NCI-H460 (cell line): ENCODE measurements at regions not wholly inside any gene's neighbourhood (a gene's known extent, or its start where the extent isn't known, plus 50 kb on each side); places are given as distances from the start of the nearest gene placed in this dataset.
"Not testable (repeated sequence)": the region's sequence is repeated elsewhere in the genome, so short reads cannot be mapped to it uniquely, and the experiment has no call there.

Experiments used
- DNase-seq: peaks from one replicate; pipeline ENCODE4 v3.0.0-alpha.2; 2016; ENCODE audit warnings: low read depth; ENCODE audit errors: extremely low read depth

DNA sequence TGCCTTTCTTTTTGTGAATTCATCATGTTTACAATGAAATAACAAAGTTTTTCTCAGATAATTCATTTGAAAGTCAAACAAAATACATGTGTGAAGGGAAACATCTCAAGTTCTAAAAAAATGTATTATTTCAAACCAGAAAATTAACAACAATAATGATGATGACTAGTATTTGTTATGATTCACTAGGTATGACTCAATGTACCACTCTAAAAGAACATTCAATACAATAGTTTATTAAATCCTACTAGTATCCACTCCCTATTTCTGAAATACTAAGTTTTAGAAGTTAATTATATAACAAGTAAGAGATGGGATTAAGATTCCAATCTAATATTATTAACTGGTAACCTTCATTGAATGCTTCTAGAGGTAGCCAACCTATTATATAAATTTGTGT, 1444.8 kb upstream of the CDH8 start:
- no peak for DNase-seq

DNA sequence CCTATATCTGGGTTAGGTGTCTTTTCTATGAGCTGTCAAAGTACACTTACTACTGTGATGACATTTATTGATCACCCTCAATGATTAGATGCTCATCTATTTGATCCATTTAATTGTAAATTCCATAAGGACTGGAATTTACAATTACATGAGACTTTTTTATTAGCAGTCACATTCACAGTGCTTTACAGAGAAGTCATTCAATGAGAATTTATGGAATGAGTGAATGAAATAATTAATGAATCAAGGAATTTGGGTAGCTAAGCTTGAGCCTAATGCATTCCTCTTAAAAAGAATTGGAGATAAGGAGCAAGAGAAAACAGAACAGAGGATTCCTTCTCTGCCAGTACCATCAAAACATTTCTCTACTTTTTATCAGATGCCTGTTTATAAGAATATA, 1437.5 kb upstream of the CDH8 start:
- no peak for DNase-seq

DNA sequence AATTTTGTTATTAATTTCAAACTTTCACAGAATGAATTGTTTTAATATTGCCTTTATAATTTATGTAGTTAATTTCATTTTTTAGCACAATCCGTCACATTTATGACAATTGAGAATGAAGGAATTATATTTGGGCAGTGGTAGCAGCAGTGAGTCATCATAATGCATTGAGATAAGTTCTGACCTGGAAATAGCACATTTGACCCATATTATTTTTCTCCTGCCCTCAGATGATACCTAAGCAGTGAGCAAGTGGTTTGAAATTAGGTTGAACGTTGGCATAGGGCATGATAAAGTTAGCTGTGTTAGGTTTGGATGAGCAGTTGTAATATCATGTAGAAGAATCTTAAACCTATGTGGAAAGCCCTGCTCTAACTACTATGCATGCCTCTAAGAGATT, 1431.3 kb upstream of the CDH8 start:
- no peak for DNase-seq

DNA sequence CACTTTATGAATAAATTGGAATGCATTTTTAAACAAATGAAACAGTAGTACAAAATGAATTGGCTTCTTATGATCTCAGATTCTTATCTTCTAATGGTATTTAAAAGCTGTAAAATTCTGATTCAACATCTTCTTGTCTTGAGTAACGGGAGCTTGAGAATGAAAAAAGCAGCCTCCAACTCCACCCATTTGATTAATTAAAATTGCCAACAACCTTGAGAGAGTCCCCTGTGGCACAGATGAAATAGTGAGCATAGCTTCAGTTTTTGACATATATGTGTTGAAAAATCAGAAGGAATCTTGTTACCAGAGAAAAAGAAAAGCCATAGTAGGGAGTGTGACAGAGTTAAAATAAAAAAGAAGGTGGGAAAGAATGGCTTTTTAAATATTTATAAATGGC, 1426.1 kb upstream of the CDH8 start:
- DNase-seq = no peak

DNA sequence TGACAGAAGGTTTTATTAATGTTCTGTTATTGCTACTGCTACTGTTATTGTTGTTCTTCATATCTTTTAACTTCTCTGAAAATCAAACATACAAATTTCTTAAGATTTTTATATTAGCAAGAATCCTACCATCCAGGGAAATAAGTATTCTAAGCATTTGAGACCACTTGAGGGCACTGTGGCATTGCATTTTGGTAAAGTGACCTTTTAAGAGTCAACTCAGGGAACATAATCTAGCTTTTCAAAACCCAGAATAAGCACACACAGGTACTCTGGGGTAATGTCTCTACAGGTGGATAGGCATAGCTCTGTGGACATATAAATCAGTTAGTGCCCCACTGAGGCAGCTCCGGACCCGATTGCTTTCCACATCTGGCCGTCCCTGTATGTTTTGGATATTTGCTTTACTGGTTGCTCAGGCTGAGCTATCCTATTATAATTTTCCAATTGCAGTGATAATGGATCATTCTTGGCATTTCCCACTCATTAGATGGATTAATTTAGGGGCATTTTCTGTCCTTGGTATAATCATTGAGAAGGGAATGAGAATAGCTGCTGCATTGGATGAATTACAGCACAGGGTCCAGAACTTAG, 1425.1 kb upstream of the CDH8 start:
- peak; percentile 67 for DNase-seq

DNA sequence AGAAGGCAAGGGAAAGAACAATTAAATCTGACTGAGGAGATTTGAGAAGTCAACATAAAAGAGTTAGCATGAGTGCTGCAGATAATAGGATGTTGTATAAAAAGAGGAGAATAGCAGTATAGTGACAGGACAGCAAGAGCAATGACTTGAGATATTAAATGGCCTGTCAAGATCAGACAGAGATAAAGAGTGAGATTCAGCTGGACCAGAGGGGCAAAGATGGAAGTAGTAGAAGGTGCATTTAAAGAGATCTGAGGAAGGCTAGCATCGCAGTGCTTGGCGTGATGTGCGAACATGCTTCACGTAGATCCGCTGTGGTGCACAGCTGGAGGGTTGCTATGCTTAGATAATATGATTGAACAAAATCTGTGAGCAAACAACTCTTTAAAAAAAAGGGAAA, 1422.6 kb upstream of the CDH8 start:
- no peak for DNase-seq

DNA sequence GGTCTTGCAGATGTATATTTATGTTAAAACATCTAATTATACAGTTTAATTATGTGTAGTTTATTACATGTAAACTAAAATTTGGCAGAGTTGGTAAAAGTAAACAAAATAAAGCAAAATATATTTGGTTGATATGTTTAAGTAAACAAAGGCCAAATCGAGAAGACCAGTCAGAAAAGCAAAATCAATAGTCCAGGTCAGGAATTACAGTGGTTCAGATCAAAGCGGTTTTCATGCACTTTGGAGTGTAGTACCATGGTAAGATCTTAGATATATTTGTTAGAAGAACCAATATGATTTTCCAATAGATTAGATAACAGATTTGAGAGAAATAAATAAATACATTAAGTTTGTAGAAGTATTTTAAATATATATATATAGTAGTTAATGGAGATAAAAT, 1421.6 kb upstream of the CDH8 start:
- DNase-seq = no peak

DNA sequence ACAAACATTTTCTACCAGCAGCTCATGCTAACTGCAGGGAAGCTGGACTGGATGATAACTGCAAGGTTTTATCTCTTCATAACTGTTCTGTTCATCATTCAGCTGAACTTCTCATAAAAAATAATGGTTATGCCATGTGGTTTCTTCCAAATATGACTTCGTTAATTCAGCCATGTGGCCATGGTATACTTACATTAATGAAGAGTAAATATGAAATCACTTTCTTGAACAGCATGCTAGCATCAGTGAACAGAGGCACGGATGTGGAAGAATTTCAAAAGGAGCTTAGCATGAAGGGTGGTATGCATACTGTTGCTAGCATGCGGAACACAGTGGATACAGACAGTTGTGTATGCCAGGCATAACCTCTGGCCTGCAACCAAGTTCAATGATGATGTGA, 1417.0 kb upstream of the CDH8 start:
- no peak for DNase-seq

DNA sequence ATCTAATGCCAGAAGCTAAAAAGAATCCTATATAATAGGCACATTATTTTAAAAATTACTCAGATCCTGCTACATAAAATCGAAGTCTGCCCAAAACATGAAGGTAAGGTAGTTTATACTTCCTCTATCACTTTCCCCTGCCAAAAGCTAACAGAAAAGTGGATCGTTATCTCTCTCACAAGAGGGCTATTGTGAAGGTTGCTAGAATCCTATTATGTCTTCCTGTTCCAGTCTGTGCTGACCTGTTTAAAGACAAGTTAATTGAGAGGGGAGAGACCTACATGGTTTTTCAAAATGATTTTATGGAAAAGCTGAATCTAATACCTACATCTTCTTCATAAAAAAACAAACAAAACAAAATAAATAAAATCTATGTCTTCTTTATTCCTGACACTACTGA, 1410.9 kb upstream of the CDH8 start:
- DNase-seq = no peak

DNA sequence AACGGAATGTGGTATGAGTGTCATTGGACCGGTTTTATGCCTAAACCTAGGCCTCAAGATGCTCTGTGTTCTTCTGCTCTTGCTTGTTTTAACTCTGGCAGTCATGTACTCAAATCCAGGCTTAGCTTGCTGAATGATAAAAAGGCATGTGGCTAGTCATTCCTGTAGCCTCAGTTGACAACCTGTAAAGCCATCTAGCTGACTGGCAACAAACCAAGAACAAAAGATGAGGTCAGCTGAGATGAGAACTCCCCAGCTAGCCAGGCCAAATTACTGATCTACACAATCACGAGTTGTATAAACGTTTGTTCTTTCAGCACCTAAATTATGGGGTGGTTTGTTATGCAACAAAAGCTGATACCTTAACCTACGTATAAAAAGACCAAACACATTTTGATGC, 1406.0 kb upstream of the CDH8 start:
- no peak for DNase-seq

DNA sequence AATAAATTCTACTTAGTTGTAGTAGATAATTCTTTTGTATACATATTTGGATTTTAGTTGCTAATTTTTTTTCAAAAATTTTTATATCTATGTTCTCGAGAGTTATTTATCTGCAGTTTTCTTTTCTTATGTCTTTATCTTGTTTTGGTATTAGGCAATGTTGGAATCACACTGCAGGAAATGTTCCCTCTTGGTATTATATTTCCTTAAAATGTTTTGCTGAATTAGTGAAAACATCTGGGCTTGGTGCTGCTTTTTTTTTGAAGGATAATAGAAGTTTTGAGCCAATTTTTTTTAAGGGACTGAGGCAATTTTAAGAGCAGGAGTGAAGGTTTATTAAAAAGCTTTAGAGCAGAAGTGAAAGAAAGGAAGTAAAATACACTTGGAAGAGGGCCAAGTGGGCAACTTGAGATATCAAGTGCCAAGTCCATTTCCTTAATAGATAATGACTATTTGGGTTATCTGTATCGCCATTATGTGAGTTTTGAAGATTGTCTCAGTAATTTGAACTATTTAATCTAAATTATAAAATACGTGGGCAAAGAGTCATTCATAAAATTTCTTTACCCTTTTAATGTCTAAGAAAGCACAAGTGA, 1390.1 kb upstream of the CDH8 start:
- DNase-seq = no peak

DNA sequence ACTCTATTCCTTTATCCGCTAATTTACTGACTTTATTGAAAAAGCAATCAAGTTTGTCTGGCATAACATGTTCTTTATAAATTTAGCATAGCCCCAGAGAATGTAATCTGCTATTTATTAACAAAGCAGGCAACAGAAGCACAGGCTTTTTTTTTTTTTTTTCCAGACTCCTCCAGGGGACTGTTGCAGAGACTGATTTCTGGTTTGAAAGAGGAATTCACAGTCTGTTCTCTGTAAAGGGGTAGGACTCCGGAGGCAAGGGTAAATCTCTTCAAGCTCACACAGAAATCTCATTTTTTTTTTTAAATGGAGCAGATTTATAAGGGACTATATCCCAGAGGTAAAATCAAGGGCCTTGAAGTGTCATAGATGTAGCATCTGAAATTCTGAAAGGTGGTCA, 1386.5 kb upstream of the CDH8 start:
- DNase-seq = no peak

DNA sequence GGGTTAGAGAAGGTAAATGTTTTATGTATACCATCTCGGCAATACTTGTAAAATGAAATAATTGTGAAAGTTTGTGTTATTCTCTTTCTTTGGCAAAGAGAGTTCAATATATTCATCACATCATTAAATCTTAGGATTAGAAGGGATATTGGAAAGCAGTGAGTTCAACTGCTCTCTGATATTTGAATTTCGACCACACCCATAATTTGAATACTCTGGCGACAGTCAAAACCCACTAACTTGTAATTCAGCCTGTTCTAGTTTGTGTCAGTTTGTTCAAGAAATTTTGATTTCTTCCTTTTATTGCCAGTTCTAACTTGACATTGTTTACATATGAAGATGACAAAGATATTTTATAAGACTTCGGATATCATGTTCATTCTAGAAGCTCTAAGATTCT, 1380.5 kb upstream of the CDH8 start:
- DNase-seq = no peak

DNA sequence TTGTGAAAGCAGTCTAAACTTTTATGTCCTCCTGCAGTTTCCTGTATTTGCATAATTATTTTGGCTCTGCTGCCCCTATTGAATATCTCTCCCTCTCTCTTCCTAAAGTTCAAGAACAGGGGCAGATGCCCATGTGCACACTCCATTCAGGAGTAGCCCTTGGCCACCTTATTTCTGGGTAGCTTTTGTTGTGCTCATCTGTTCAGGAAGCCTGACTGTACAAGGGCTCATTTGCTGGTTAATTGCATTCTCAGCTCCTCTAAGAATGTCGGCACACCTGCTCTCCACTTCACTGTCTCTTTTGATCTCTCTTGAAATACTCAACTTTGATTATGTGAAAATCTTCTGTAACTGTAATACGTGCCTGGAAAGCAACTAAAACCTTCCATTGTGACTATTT, 1378.8 kb upstream of the CDH8 start:
- DNase-seq = no peak

DNA sequence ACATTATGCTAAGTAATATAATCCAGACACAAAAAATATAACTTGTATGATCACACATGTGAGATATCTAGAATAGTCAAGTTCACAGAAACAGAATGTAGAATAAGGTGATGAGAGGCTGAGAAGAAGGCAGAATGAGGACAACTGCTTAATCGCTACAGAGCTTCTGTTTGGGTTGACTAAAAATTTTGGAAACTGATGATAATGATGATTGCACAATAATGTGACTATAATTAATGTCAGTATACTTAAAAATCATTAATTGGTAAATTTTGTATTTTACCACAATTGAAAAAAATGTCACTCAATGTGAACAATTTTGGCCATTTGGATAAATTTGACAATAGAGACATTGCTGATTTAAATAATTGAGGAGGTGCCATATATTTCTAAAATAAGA, 1374.4 kb upstream of the CDH8 start:
- no peak for DNase-seq

DNA sequence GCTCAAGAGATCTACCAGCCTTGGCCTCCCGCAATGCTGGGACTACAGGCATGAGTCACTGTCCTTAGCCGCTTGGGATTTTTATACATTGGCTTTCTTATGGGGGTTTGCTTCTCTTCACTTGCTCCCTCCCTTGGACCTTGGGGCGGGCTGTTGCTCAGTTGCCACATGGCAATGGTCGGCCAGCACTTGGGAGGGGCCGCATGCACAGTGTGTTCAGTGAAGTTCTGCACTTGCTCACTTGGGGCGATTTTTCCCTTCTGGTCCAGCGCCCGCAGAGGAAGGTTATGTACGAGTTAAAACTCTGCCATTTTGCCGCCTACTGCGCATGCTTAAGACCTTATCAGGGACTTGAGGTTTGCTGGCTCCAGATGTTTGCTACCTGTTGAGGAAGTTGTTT, 1367.6 kb upstream of the CDH8 start:
- no peak for DNase-seq

DNA sequence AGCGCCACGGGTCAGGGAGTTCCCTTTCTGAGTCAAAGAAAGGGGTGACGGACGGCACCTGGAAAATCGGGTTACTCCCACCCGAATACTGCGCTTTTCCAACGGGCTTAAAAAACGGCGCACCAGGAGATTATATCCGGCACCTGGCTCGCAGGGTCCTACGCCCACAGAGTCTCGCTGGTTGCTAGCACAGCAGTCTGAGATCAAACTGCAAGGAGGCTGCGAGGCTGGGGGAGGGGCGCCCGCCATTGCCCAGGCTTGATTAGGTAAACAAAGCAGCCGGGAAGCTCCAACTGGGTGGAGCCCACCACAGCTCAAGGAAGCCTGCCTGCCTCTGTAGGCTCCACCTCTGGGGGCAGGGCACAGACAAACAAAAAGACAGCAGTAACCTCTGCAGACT, 1352.0 kb upstream of the CDH8 start:
- not testable (repeated sequence) for DNase-seq

DNA sequence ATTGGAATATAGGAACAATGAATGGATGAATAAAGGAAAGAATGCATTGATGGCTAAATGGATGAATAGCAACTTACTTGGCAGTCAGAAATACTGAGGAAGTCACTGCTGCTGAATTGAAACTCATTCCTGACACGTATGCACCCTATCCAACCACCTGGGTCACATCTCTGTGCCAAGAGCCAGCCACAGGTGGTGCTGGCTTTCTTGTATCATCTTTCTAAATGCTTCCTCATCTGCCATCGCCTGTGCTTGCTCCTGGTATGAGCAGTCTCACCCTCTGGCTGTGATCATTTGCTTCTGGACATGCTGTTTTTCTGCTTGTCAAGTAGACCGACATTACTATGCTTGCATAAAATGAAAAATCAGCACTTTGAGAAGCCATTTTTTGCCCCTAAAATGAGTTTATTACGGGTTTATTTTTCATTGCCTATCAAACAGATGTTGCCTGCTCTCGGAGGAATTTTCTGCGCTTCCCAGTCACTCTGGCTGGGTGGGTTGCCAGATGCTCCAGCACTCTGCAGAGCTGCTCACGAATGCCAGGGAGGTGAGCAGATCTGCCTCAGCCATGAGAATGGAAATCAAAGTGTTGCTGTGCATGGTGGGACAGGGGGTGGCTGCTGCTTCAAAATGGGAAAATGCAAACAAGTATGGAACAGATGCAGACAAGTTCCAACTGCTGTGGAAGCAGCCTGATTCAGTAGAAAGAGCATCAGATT, 1349.6 kb upstream of the CDH8 start:
- DNase-seq = no peak

DNA sequence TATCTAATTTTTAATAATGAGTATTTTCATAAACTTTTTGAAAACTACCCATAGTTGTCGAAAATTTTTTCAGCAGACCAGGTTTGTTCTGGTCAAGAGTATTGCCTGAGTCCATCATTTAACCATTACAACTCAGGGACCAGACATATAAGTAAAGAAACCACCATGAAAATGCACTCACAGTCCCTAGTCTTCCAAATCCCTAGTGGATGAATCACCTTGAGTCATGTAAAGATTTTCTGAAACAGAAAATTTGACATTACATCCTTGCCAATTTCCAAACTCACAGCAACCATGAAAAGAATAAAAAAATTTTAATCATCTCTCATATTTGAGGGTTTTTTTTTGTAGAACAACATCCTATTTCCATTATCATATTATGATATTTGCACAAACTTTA, 1337.5 kb upstream of the CDH8 start:
- DNase-seq = no peak

DNA sequence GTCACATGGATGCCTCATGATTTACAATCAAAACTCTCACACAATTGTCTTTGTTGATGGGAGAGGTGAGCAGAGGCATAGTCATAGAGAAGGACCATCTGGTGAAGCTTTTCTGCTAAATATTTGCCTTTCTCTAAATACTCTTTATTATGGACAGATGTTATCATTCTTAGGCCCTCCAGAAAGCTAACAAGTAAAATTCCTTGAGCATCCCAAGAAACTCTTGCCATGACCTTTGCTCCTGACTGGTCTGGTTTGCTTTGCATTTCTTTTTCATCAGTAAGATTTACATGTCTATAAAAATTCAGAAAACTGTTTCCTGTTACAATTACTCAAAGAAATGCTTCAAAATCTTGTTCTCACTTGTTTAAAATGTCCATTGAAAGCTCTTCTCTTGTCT, 1336.6 kb upstream of the CDH8 start:
- no peak for DNase-seq

DNA sequence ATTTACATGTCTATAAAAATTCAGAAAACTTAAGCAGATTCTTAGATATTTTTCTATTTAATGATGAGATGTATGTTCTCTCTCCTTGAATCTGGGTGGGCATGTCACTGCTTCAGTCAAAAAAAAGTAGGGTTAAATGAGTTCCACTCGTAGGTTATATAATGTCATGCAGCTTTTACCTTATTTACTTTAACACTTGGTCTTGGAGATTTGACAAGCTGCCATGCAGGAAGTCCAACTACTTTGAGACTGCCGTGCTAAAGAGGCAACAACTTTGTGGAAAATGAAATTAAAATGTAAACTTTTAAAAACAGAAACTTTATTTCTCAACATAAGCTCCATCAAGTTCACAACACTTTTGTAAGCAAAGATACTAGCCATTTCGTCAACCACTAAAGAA, 1336.0 kb upstream of the CDH8 start:
- DNase-seq = no peak

DNA sequence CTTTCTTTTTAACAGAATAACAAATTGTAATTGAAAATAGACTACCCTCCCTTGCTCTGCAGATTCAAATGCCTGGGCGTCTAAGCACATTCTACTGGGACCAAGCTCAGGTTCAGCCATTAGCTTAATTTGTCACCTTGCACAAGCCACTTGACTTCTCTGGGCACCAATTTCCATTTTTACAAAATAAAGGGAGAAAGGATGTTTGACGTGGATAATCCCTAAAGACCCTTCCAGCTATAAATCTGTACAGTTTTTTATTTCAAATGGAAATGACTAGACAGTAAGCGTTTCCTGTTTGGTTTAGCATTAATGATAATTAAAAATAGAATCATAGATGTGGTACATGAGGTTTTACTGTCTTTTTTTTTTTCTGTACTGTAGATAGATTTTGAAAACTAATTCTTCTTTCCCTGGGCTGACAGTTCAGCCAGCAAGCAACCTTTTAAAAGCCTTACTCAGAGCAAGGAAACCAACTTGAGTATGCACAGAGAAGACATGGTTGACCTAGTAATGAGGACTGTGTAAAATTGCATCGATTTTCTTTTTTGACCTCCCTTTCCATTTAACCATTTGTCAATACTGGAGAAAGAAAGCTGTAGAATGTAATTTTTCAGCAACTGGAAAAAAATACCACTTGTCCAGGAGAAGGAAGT, 1329.5 kb upstream of the CDH8 start:
- no peak for DNase-seq
